ENCODE measurements at regions not wholly inside any gene's neighbourhood (a gene's known extent, or its start where the extent isn't known, plus 50 kb on each side); places are given as distances from the start of the nearest gene placed in this dataset.

DNA sequence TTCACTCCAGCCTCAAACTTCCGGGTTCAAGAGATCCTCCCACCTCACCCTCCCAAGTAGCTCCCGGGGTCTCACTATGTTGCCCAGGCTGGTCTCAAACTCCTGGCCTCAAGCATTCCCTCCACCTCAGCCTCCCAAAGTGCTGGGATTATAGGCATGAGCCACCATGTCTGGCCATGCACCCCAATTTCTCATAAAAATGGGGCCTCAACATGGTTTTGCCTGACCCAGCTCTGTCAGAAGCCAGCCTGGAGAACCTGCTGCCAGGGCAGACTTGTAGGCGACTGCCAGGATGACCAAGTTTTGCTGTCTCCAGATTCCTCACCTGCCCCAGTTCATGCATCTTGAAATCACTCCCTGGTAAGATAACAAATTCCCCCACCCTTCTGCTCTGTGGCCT is 82.9 kb downstream of the AIPL1 start:
- H2BK15ac ChIP-seq (ENCODE audit: low read depth, low read length) = no peak overlapping the region
- no peaks in the 10 kb centered on the region for H3K79me1 ChIP-seq (ENCODE audit: low read depth in 1 of 2, low read length in 2 of 2)
- no peak overlapping the region for H2BK120ac ChIP-seq (ENCODE audit: low read depth, low read length)
- 43% methylated on average over 1 of the region's 3 CpGs; no CpG with 5 or more reads in 1 of the 2 experiments for WGBS, 2 experiments (ENCODE audit: extremely low coverage in 2 of 2, insufficient read length in 1 of 2)
- H3K18ac ChIP-seq (ENCODE audit: low read depth, low read length) = no peak overlapping the region
- no peaks in the 10 kb centered on the region for H3K27me3 ChIP-seq (ENCODE audit: control insufficient read depth, insufficient read depth, low read length)
- no peak overlapping the region for H2AK9ac ChIP-seq (replicated peaks; ENCODE audit: low read depth, low read length, poor library complexity)
- no peaks in the 10 kb centered on the region for H3K9me1 ChIP-seq (ENCODE audit: insufficient read depth, low read length)
- H3K14ac ChIP-seq (replicated peaks; ENCODE audit: low read depth, low read length) = no peak overlapping the region
- H3K23ac ChIP-seq (ENCODE audit: low read depth, low read length) = no peak overlapping the region
- in situ Hi-C loops (cut with MboI; ENCODE audit: low sequenced_read_pairs) = no loop called here
- no peak overlapping the region for H3K4me3 ChIP-seq (ENCODE audit: insufficient read depth, low read depth, low read length)
- H3K4me2 ChIP-seq (ENCODE audit: low read depth, low read length) = no peak overlapping the region
- TF ChIP-seq, protein P1, sequence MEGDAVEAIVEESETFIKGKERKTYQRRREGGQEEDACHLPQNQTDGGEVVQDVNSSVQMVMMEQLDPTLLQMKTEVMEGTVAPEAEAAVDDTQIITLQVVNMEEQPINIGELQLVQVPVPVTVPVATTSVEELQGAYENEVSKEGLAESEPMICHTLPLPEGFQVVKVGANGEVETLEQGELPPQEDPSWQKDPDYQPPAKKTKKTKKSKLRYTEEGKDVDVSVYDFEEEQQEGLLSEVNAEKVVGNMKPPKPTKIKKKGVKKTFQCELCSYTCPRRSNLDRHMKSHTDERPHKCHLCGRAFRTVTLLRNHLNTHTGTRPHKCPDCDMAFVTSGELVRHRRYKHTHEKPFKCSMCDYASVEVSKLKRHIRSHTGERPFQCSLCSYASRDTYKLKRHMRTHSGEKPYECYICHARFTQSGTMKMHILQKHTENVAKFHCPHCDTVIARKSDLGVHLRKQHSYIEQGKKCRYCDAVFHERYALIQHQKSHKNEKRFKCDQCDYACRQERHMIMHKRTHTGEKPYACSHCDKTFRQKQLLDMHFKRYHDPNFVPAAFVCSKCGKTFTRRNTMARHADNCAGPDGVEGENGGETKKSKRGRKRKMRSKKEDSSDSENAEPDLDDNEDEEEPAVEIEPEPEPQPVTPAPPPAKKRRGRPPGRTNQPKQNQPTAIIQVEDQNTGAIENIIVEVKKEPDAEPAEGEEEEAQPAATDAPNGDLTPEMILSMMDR (conservative IDR thresholded peaks at IDR 0.05; ENCODE audit: low read depth, low read length) = no peak
- TF ChIP-seq MAZ (IDR thresholded peaks at IDR 0.05; ENCODE audit: borderline replicate concordance, low read depth, low read length) = no peak
- TF ChIP-seq RCOR1 (IDR thresholded peaks at IDR 0.05; ENCODE audit: insufficient replicate concordance, low read length) = no peak
- TF ChIP-seq MXI1 (IDR thresholded peaks at IDR 0.05; ENCODE audit: borderline replicate concordance, low read depth, low read length) = no peak
- no peak for TF ChIP-seq SMC3 (IDR thresholded peaks at IDR 0.05; ENCODE audit: low read depth, low read length)
- TF ChIP-seq RAD21 (IDR thresholded peaks at IDR 0.05; ENCODE audit: low read length) = no peak
- TF ChIP-seq, protein P2, sequence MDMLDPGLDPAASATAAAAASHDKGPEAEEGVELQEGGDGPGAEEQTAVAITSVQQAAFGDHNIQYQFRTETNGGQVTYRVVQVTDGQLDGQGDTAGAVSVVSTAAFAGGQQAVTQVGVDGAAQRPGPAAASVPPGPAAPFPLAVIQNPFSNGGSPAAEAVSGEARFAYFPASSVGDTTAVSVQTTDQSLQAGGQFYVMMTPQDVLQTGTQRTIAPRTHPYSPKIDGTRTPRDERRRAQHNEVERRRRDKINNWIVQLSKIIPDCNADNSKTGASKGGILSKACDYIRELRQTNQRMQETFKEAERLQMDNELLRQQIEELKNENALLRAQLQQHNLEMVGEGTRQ (IDR thresholded peaks at IDR 0.05; ENCODE audit: low read depth, low read length) = no peak
- no peak for TF ChIP-seq CHD1 (IDR thresholded peaks at IDR 0.05; ENCODE audit: low read depth, low read length)
- TF ChIP-seq RFX5 (IDR thresholded peaks at IDR 0.05; ENCODE audit: low read depth, low read length) = no peak
- no peak for TF ChIP-seq MAFK (IDR thresholded peaks at IDR 0.05; ENCODE audit: low read depth, low read length)
- no peak for TF ChIP-seq BHLHE40 (IDR thresholded peaks at IDR 0.05; ENCODE audit: low read depth, low read length)
- TF ChIP-seq, protein P3, sequence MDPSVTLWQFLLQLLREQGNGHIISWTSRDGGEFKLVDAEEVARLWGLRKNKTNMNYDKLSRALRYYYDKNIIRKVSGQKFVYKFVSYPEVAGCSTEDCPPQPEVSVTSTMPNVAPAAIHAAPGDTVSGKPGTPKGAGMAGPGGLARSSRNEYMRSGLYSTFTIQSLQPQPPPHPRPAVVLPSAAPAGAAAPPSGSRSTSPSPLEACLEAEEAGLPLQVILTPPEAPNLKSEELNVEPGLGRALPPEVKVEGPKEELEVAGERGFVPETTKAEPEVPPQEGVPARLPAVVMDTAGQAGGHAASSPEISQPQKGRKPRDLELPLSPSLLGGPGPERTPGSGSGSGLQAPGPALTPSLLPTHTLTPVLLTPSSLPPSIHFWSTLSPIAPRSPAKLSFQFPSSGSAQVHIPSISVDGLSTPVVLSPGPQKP (IDR thresholded peaks at IDR 0.05; ENCODE audit: borderline replicate concordance, low read depth, low read length) = no peak
- no peak for TF ChIP-seq FOS (IDR thresholded peaks at IDR 0.05; ENCODE audit: low read depth, low read length)
- no peak for TF ChIP-seq NFE2L2 (IDR thresholded peaks at IDR 0.05; ENCODE audit: low read depth, low read length)
- no peak for TF ChIP-seq POLR2A (IDR thresholded peaks at IDR 0.05; ENCODE audit: low read depth, low read length)
- TF ChIP-seq CEBPB (IDR thresholded peaks at IDR 0.05; ENCODE audit: low read depth, low read length) = no peak
- no peaks in the 10 kb centered on the region for H3K4me1 ChIP-seq (ENCODE audit: control insufficient read depth, insufficient read depth, low read length)
- no peak overlapping the region for H2BK20ac ChIP-seq (ENCODE audit: low read depth, low read length)
- no peaks in the 10 kb centered on the region for H3K36me3 ChIP-seq (ENCODE audit: control insufficient read depth, insufficient read depth, low read length)
- intact Hi-C loops (cut with micrococcal nuclease) = no loop called here
- no peak overlapping the region for H3K56ac ChIP-seq (ENCODE audit: extremely low read depth, insufficient read depth, low read length)
- H2AFZ ChIP-seq (replicated peaks; ENCODE audit: low read length, poor library complexity) = no peak overlapping the region
- no peak overlapping the region for H4K91ac ChIP-seq (ENCODE audit: insufficient read depth, low read depth, low read length)
- no peak overlapping the region for H3K4ac ChIP-seq (ENCODE audit: low read depth, low read length)
- H4K5ac ChIP-seq (ENCODE audit: low read depth, low read length) = no peak overlapping the region
- H3K9ac ChIP-seq (ENCODE audit: low read depth, low read length) = no peak overlapping the region
- no peak for DNase-seq
- dilution Hi-C loops (cut with HindIII; ENCODE audit: low sequenced_read_pairs, unreplicated experiment) = no loop called here
- CTCF ChIA-PET = no interaction called here
- H2BK5ac ChIP-seq (ENCODE audit: low read depth, low read length, poor library complexity, severe bottlenecking) = no peak overlapping the region
- POLR2A ChIA-PET (ENCODE audit: unreplicated experiment) = no interaction called here
- H2AK5ac ChIP-seq (ENCODE audit: low read depth, low read length) = no peak overlapping the region
- no peak overlapping the region for H4K8ac ChIP-seq (ENCODE audit: low read depth in 2 of 2, low read length in 2 of 2)
- H4K20me1 ChIP-seq (ENCODE audit: insufficient read depth, low read length) = no peaks in the 10 kb centered on the region
- no peak for ATAC-seq (ENCODE audit: low read depth)
- BruUV-seq (replicated peaks) = no TSS peak
- H3K27ac ChIP-seq (ENCODE audit: insufficient read depth, low read length) = no peak overlapping the region
- H3K9me3 ChIP-seq (ENCODE audit: control insufficient read depth, insufficient read depth, low read length) = no peaks in the 10 kb centered on the region

All from IMR-90 (cell line).